Coronary artery (tissue), 2 donors: ENCODE measurements at regions not wholly inside any gene's neighbourhood (a gene's known extent, or its start where the extent isn't known, plus 50 kb on each side); places are given as distances from the start of the nearest gene placed in this dataset.
"Not testable (repeated sequence)": the region's sequence is repeated elsewhere in the genome, so short reads cannot be mapped to it uniquely, and the experiment has no call there.

Source experiments
- DNase-seq: peaks from one replicate; pipeline ENCODE4 v3.0.0-alpha.2; 2017; ENCODE audit warnings: low spot score
- H3K27ac ChIP-seq, 2 donors: fragments of 200-600 bp; sonication (generic); one replicate each; pipeline ENCODE4 v1.5.1; 2016 to 2019
- H3K4me3 ChIP-seq: fragments of 200-600 bp; sonication (generic); 2 replicates; pipeline ENCODE4 v1.5.1; 2016; ENCODE audit warnings: mild to moderate bottlenecking, moderate library complexity
- CTCF ChIP-seq: fragments of 200-600 bp; sonication (generic); IDR thresholded peaks from one replicate; pipeline ENCODE4 v1.5.1; 2019; ENCODE audit warnings: antibody characterized with exemption

GRCh38 chr9:90485028-90485427 lies 157.6 kb downstream of the DIRAS2 start:
- no peak overlapping the region for H3K27ac ChIP-seq
- H3K4me3 ChIP-seq, result no peak overlapping the region
- DNase-seq, result no peak
- no peak for TF ChIP-seq CTCF

GRCh38 chr9:90489066-90489465 lies 153.6 kb downstream of the DIRAS2 start:
- DNase-seq, result no peak
- no peak overlapping the region for H3K4me3 ChIP-seq
- H3K27ac ChIP-seq, result no peak overlapping the region
- TF ChIP-seq CTCF, result no peak

GRCh38 chr9:90499761-90500160 lies 142.9 kb downstream of the DIRAS2 start:
- no peak for TF ChIP-seq CTCF
- DNase-seq, result no peak
- no peak overlapping the region for H3K27ac ChIP-seq
- H3K4me3 ChIP-seq, result no peak overlapping the region

- no peak overlapping the region for H3K4me3 ChIP-seq
- no peak overlapping the region for H3K27ac ChIP-seq
- DNase-seq, result no peak
- TF ChIP-seq CTCF, result no peak
Observed at GRCh38 chr9:90502134-90502533, 140.5 kb downstream of the DIRAS2 start.

GRCh38 chr9:90504486-90504885 lies 138.1 kb downstream of the DIRAS2 start:
- no peak for TF ChIP-seq CTCF
- H3K27ac ChIP-seq, result no peak overlapping the region
- DNase-seq, result no peak
- H3K4me3 ChIP-seq, result no peak overlapping the region

GRCh38 chr9:90505695-90506094 lies 136.9 kb downstream of the DIRAS2 start:
- H3K4me3 ChIP-seq, result no peak overlapping the region
- TF ChIP-seq CTCF, result no peak
- H3K27ac ChIP-seq, result no peak overlapping the region
- no peak for DNase-seq

GRCh38 chr9:90506402-90506801 lies 136.2 kb downstream of the DIRAS2 start:
- not testable (repeated sequence) for H3K4me3 ChIP-seq, H3K27ac ChIP-seq, DNase-seq

GRCh38 chr9:90507621-90508020 lies 135.0 kb downstream of the DIRAS2 start:
- no peak overlapping the region for H3K4me3 ChIP-seq
- TF ChIP-seq CTCF, result no peak
- H3K27ac ChIP-seq, result no peak overlapping the region
- DNase-seq, result no peak
